Activated CD4-positive, alpha-beta T cell treated with anti-CD3 and anti-CD28 coated beads, Interleukin-2, amount 50 U/mL, for 48 hours (primary cell): ENCODE measurements at regions not wholly inside any gene's neighbourhood (a gene's known extent, or its start where the extent isn't known, plus 50 kb on each side); places are given as distances from the start of the nearest gene placed in this dataset.
"Not testable (repeated sequence)": the region's sequence is repeated elsewhere in the genome, so short reads cannot be mapped to it uniquely, and the experiment has no call there.

Experiments used
- DNase-seq, 2 experiments: peaks; one replicate each; pipeline ENCODE4 v3.0.0-alpha.2; 2020

GRCh38 chr15:39413558-39413957 lies 167.3 kb upstream of the THBS1 start:
- no peak for DNase-seq

- no peak for DNase-seq
Observed at GRCh38 chr15:39414201-39414600, 166.7 kb upstream of the THBS1 start.

- no peak for DNase-seq
Observed at GRCh38 chr15:39415634-39416033, 165.2 kb upstream of the THBS1 start.

GRCh38 chr15:39416258-39416657 lies 164.6 kb upstream of the THBS1 start:
- no peak for DNase-seq

GRCh38 chr15:39417366-39418134 lies 163.3 kb upstream of the THBS1 start:
- DNase-seq = no peak

GRCh38 chr15:39419651-39420050 lies 161.2 kb upstream of the THBS1 start:
- no peak for DNase-seq

GRCh38 chr15:39420123-39420852 lies 160.6 kb upstream of the THBS1 start:
- DNase-seq = not testable (repeated sequence)

- DNase-seq = not testable (repeated sequence)
Observed at GRCh38 chr15:39420853-39421192, 160.1 kb upstream of the THBS1 start.

GRCh38 chr15:39426552-39427532 lies 154.0 kb upstream of the THBS1 start:
- peak; percentile 71 to 78 for DNase-seq

GRCh38 chr15:39427705-39428104 lies 153.2 kb upstream of the THBS1 start:
- DNase-seq = no peak

GRCh38 chr15:39429898-39430357 lies 151.0 kb upstream of the THBS1 start:
- DNase-seq = no peak

GRCh38 chr15:39430389-39430788 lies 150.5 kb upstream of the THBS1 start:
- no peak for DNase-seq

GRCh38 chr15:39431376-39431775 lies 149.5 kb upstream of the THBS1 start:
- no peak for DNase-seq

- DNase-seq = no peak
Observed at GRCh38 chr15:39432026-39432425, 148.9 kb upstream of the THBS1 start.

GRCh38 chr15:39432912-39433348 lies 147.9 kb upstream of the THBS1 start:
- DNase-seq = no peak

GRCh38 chr15:39433376-39433775 lies 147.5 kb upstream of the THBS1 start:
- no peak for DNase-seq

- no peak for DNase-seq
Observed at GRCh38 chr15:39434163-39434562, 146.7 kb upstream of the THBS1 start.

GRCh38 chr15:39434751-39435238 lies 146.1 kb upstream of the THBS1 start:
- no peak for DNase-seq

- DNase-seq = no peak
Observed at GRCh38 chr15:39435244-39435643, 145.6 kb upstream of the THBS1 start.

- DNase-seq = no peak
Observed at GRCh38 chr15:39438260-39438659, 142.6 kb upstream of the THBS1 start.

GRCh38 chr15:39438799-39439592 lies 141.9 kb upstream of the THBS1 start:
- no peak for DNase-seq

GRCh38 chr15:39442898-39443297 lies 138.0 kb upstream of the THBS1 start:
- no peak for DNase-seq
